ENCODE measurements at regions not wholly inside any gene's neighbourhood (a gene's known extent, or its start where the extent isn't known, plus 50 kb on each side); places are given as distances from the start of the nearest gene placed in this dataset.

DNA sequence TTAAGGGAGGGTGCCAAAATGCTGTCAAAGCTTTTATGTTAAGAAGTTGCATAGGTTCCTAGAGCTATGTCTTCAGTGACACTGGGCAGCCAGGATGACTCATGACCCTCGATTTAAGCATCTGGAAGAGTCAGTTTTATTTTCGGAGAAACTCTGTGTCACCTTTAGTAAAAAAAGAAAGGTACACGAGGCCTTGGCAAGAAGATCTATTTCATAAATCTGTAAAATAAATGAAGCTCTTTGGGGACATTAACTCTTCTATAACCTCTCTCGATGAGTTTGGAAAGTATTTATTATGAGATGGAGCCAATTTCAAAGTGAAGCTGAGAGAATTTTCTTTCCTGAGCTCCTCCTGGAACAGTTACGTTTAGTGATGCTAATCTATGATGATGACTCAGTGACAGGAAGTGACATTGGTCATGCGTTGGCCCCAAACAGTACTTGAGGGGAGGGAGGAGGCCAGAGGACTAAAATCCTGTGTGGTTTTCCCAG is 156.5 kb downstream of the HLX start:
- TF ChIP-seq, protein P1, sequence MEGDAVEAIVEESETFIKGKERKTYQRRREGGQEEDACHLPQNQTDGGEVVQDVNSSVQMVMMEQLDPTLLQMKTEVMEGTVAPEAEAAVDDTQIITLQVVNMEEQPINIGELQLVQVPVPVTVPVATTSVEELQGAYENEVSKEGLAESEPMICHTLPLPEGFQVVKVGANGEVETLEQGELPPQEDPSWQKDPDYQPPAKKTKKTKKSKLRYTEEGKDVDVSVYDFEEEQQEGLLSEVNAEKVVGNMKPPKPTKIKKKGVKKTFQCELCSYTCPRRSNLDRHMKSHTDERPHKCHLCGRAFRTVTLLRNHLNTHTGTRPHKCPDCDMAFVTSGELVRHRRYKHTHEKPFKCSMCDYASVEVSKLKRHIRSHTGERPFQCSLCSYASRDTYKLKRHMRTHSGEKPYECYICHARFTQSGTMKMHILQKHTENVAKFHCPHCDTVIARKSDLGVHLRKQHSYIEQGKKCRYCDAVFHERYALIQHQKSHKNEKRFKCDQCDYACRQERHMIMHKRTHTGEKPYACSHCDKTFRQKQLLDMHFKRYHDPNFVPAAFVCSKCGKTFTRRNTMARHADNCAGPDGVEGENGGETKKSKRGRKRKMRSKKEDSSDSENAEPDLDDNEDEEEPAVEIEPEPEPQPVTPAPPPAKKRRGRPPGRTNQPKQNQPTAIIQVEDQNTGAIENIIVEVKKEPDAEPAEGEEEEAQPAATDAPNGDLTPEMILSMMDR (IDR thresholded peaks at IDR 0.05 in 4 of 5, conservative IDR thresholded peaks at IDR 0.05 in 1 of 5): no peak
- TF ChIP-seq POLR2A (IDR thresholded peaks at IDR 0.05): no peak
